GM10266 (cell line): ENCODE measurements at regions not wholly inside any gene's neighbourhood (a gene's known extent, or its start where the extent isn't known, plus 50 kb on each side); places are given as distances from the start of the nearest gene placed in this dataset.

Source experiments
- DNase-seq: peaks from one replicate; pipeline ENCODE4 v3.0.0; 2012; ENCODE audit errors: extremely low spot score
- CTCF ChIP-seq: IDR thresholded peaks from 2 replicates; pipeline ENCODE4 v1.5.1; 2012; ENCODE audit warnings: mild to moderate bottlenecking, low read depth; ENCODE audit not compliant: control insufficient read depth, insufficient read depth; ENCODE audit errors: missing control alignments

- TF ChIP-seq CTCF = no peak
- no peak for DNase-seq
These were observed 125.9 kb upstream of the FZD8 start for GRCh38 chr10:35768011-35768410.

- no peak for TF ChIP-seq CTCF
- DNase-seq = no peak
These were observed 123.9 kb upstream of the FZD8 start for GRCh38 chr10:35765996-35766395.

- TF ChIP-seq CTCF = no peak
- DNase-seq = no peak
These were observed 123.0 kb upstream of the FZD8 start for GRCh38 chr10:35765066-35765527.

GRCh38 chr10:35762311-35763030 lies 120.4 kb upstream of the FZD8 start:
- TF ChIP-seq CTCF = no peak
- DNase-seq = no peak

- no peak for DNase-seq
- TF ChIP-seq CTCF = no peak
These were observed 116.0 kb upstream of the FZD8 start for GRCh38 chr10:35758076-35758475.

- no peak for DNase-seq
- no peak for TF ChIP-seq CTCF
These were observed 112.4 kb upstream of the FZD8 start for GRCh38 chr10:35754519-35754918.
